Hypothalamus (tissue), 51 donors: ENCODE measurements at regions not wholly inside any gene's neighbourhood (a gene's known extent, or its start where the extent isn't known, plus 50 kb on each side); places are given as distances from the start of the nearest gene placed in this dataset.
A peak's percentile ranks its signal among the peaks of the same experiment; 100 is the strongest.

Experiments
- DNase-seq, 51 donors: peaks; one replicate each; lab custom pipeline; 2025; lab: John Stamatoyannopoulos, UW

- no peak for DNase-seq
These were observed 405.7 kb downstream of the HDGFL1 start for GRCh38 chr6:22975079-22975478.

GRCh38 chr6:22980446-22980845 lies 411.1 kb downstream of the HDGFL1 start:
- no peak for DNase-seq

- no peak for DNase-seq
These were observed 432.8 kb downstream of the HDGFL1 start for GRCh38 chr6:23002044-23002619.

- DNase-seq, result no peak
These were observed 434.5 kb downstream of the HDGFL1 start for GRCh38 chr6:23003671-23004467.

- DNase-seq, result no peak
These were observed 437.3 kb downstream of the HDGFL1 start for GRCh38 chr6:23006656-23007055.

- no peak for DNase-seq
These were observed 442.2 kb downstream of the HDGFL1 start for GRCh38 chr6:23011615-23012014.

GRCh38 chr6:23013776-23014175 lies 444.4 kb downstream of the HDGFL1 start:
- DNase-seq, result no peak

GRCh38 chr6:23016696-23017095 lies 447.3 kb downstream of the HDGFL1 start:
- no peak for DNase-seq

- DNase-seq, result no peak
These were observed 452.1 kb downstream of the HDGFL1 start for GRCh38 chr6:23021487-23021886.

GRCh38 chr6:23027281-23027680 lies 457.9 kb downstream of the HDGFL1 start:
- peak in 29 of 51 donors; percentile 1 to 74 (median 27) for DNase-seq

- no peak for DNase-seq
These were observed 462.6 kb downstream of the HDGFL1 start for GRCh38 chr6:23031986-23032385.

- no peak for DNase-seq
These were observed 465.6 kb downstream of the HDGFL1 start for GRCh38 chr6:23034926-23035325.

- DNase-seq, result no peak
These were observed 467.1 kb downstream of the HDGFL1 start for GRCh38 chr6:23036406-23036983.

GRCh38 chr6:23040899-23041298 lies 471.5 kb downstream of the HDGFL1 start:
- DNase-seq, result no peak

- no peak for DNase-seq
These were observed 475.9 kb downstream of the HDGFL1 start for GRCh38 chr6:23045280-23045679.

- no peak for DNase-seq
These were observed 486.2 kb downstream of the HDGFL1 start for GRCh38 chr6:23055523-23055922.

- no peak for DNase-seq
These were observed 504.5 kb downstream of the HDGFL1 start for GRCh38 chr6:23073821-23074220.

GRCh38 chr6:23077772-23078171 lies 508.4 kb downstream of the HDGFL1 start:
- no peak for DNase-seq

- no peak for DNase-seq
These were observed 512.3 kb downstream of the HDGFL1 start for GRCh38 chr6:23081701-23082100.

- DNase-seq, result no peak
These were observed 516.7 kb downstream of the HDGFL1 start for GRCh38 chr6:23086100-23086499.

- peak in 1 of 51 donors; percentile 3 for DNase-seq
These were observed 518.1 kb downstream of the HDGFL1 start for GRCh38 chr6:23087471-23087870.

GRCh38 chr6:23088761-23089160 lies 519.4 kb downstream of the HDGFL1 start:
- no peak for DNase-seq
